ENCODE measurements at regions not wholly inside any gene's neighbourhood (a gene's known extent, or its start where the extent isn't known, plus 50 kb on each side); places are given as distances from the start of the nearest gene placed in this dataset.

GRCh38 chr10:131474416-131474815, 162.9 kb upstream of the TCERG1L start:
- no peak for TF ChIP-seq CTCF (IDR thresholded peaks at IDR 0.05)
- Mint-ChIP-seq H3K9me3 (no peaks in the 10 kb centered on the region), H3K27me3 (no peaks in the 10 kb centered on the region), H3K27ac (no peak overlapping the region), H3K36me3 (ENCODE audit: low read depth) (no peaks in the 10 kb centered on the region), H3K4me1 (ENCODE audit: low read depth) (no peaks in the 10 kb centered on the region), H3K4me3 (no peak overlapping the region)
- ATAC-seq (no peak), DNase-seq (no peak)
- POLR2A ChIA-PET: interaction anchor here (0.6 kb wide), 1 partner anchor 189 kb away, joined by 3 read pairs; no protein-coding TSS in a partner anchor
- intact Hi-C loops (cut with micrococcal nuclease): no loop called here
- CTCF ChIA-PET: interaction anchor here (1.4 kb wide), 1 partner anchor 20 kb away, joined by 4 read pairs; no protein-coding TSS in a partner anchor

- no peak for ATAC-seq
- CTCF ChIA-PET: interaction anchor here (1.4 kb wide), 1 partner anchor 21 kb away, joined by 4 read pairs; no protein-coding TSS in a partner anchor
- POLR2A ChIA-PET: no interaction called here
These were observed 163.5 kb upstream of the TCERG1L start for GRCh38 chr10:131475043-131475442.

GRCh38 chr10:131475803-131476202, 164.3 kb upstream of the TCERG1L start:
- POLR2A ChIA-PET: no interaction called here
- no peaks in the 10 kb centered on the region for H3K27me3 Mint-ChIP-seq
- no peak overlapping the region for H3K27ac Mint-ChIP-seq
- no peaks in the 10 kb centered on the region for H3K9me3 Mint-ChIP-seq
- no peak overlapping the region for H3K4me3 Mint-ChIP-seq
- no peaks in the 10 kb centered on the region for H3K4me1 Mint-ChIP-seq (ENCODE audit: low read depth)
- no peaks in the 10 kb centered on the region for H3K36me3 Mint-ChIP-seq (ENCODE audit: low read depth)
- CTCF ChIA-PET: interaction anchor here (1.4 kb wide), 1 partner anchor 22 kb away, joined by 4 read pairs; no protein-coding TSS in a partner anchor
- DNase-seq (no peak), ATAC-seq (no peak)
- intact Hi-C loops (cut with micrococcal nuclease): no loop called here
- TF ChIP-seq CTCF (IDR thresholded peaks at IDR 0.05): no peak

More at GRCh38 chr10:131475043-131475442, 163.5 kb upstream of the TCERG1L start:
- no peaks in the 10 kb centered on the region for H3K4me1 Mint-ChIP-seq (ENCODE audit: low read depth)
- no peak for TF ChIP-seq CTCF (IDR thresholded peaks at IDR 0.05)
- no peak overlapping the region for H3K4me3 Mint-ChIP-seq
- H3K27ac Mint-ChIP-seq: no peak overlapping the region
- H3K36me3 Mint-ChIP-seq (ENCODE audit: low read depth): no peaks in the 10 kb centered on the region
- no peaks in the 10 kb centered on the region for H3K9me3 Mint-ChIP-seq
- intact Hi-C loops (cut with micrococcal nuclease): no loop called here
- H3K27me3 Mint-ChIP-seq: no peaks in the 10 kb centered on the region
- no peak for DNase-seq

GRCh38 chr10:131477457-131478121, 166.1 kb upstream of the TCERG1L start:
- no peak for TF ChIP-seq CTCF (IDR thresholded peaks at IDR 0.05)
- Mint-ChIP-seq H3K9me3 (no peaks in the 10 kb centered on the region), H3K27me3 (no peaks in the 10 kb centered on the region), H3K27ac (no peak overlapping the region), H3K4me1 (ENCODE audit: low read depth) (no peaks in the 10 kb centered on the region), H3K36me3 (ENCODE audit: low read depth) (no peaks in the 10 kb centered on the region), H3K4me3 (no peak overlapping the region)
- intact Hi-C loops (cut with micrococcal nuclease): no loop called here
- DNase-seq: no peak
- CTCF ChIA-PET: no interaction called here
- POLR2A ChIA-PET: interaction anchor here (0.6 kb wide), 1 partner anchor 181 kb away, joined by 3 read pairs; no protein-coding TSS in a partner anchor
- ATAC-seq: no peak

- ChIA-PET CTCF (no interaction called here), POLR2A (interaction anchor here (0.6 kb wide), 1 partner anchor 181 kb away, joined by 3 read pairs; no protein-coding TSS in a partner anchor)
- no peaks in the 10 kb centered on the region for H3K27me3 Mint-ChIP-seq
- no peaks in the 10 kb centered on the region for H3K4me1 Mint-ChIP-seq (ENCODE audit: low read depth)
- peaks cover 2% of the 10 kb centered on the region for H3K9me3 Mint-ChIP-seq
- no peak for DNase-seq
- intact Hi-C loops (cut with micrococcal nuclease): no loop called here
- no peak for TF ChIP-seq CTCF (IDR thresholded peaks at IDR 0.05)
- no peak overlapping the region for H3K27ac Mint-ChIP-seq
- no peak for ATAC-seq
- H3K36me3 Mint-ChIP-seq (ENCODE audit: low read depth): no peaks in the 10 kb centered on the region
- H3K4me3 Mint-ChIP-seq: no peak overlapping the region
These were observed 167.0 kb upstream of the TCERG1L start for GRCh38 chr10:131478377-131478989.
